A673 (cell line): ENCODE measurements at regions not wholly inside any gene's neighbourhood (a gene's known extent, or its start where the extent isn't known, plus 50 kb on each side); places are given as distances from the start of the nearest gene placed in this dataset.

Experiments
- BruUV-seq: library from RNA; stranded (reverse); fragments of 400-500 nt; replicated peaks from 2 replicates; lab custom pipeline; 2021; lab: Mats Ljungman, UMichigan
- CTCF ChIA-PET: fragments of 300-600 bp; sonication (Branson Sonifier 250); formaldehyde crosslinking; loops from one replicate; lab custom pipeline; 2022; ENCODE audit warnings: antibody characterized with exemption; lab: Charles Lee
- POLR2A ChIA-PET: fragments of 300-600 bp; sonication (Branson Sonifier 250); formaldehyde crosslinking; loops from one replicate; lab custom pipeline; 2022; ENCODE audit warnings: antibody characterized with exemption; ENCODE audit not compliant: low non-redundant PET; lab: Charles Lee
- DNase-seq: peaks from one replicate; pipeline ENCODE4 v3.0.0-alpha.2; 2015; ENCODE audit warnings: low spot score
- H3K27ac ChIP-seq: fragments of 200-600 bp; sonication (generic); 2 replicates; pipeline ENCODE4 v1.5.1; 2016; ENCODE audit warnings: mixed run types, low read depth, mild to moderate bottlenecking, mixed read lengths, antibody characterized with exemption, low read length; ENCODE audit not compliant: poor library complexity, severe bottlenecking
- H3K27me3 ChIP-seq: fragments of 200-600 bp; sonication (generic); replicated peaks from 2 replicates; pipeline ENCODE4 v1.6.1; 2017; ENCODE audit warnings: mixed run types, low read depth, mild to moderate bottlenecking, mixed read lengths, antibody characterized with exemption, low read length; ENCODE audit not compliant: insufficient read depth, poor library complexity
- H3K36me3 ChIP-seq: fragments of 200-600 bp; sonication (generic); 2 replicates; pipeline ENCODE4 v1.6.1; 2016; ENCODE audit warnings: mixed run types, mild to moderate bottlenecking, mixed read lengths, antibody characterized with exemption, low read length; ENCODE audit not compliant: insufficient read depth, poor library complexity, severe bottlenecking
- H3K4me1 ChIP-seq: fragments of 200-600 bp; sonication (generic); 2 replicates; pipeline ENCODE4 v1.6.1; 2017; ENCODE audit warnings: mixed run types, mild to moderate bottlenecking, mixed read lengths, antibody characterized with exemption, low read length; ENCODE audit not compliant: insufficient read depth, poor library complexity, severe bottlenecking
- H3K4me3 ChIP-seq: fragments of 200-600 bp; sonication (generic); 2 replicates; pipeline ENCODE4 v1.5.1; 2016; ENCODE audit warnings: low read depth, mixed run types, mild to moderate bottlenecking, mixed read lengths, low read length; ENCODE audit not compliant: poor library complexity, severe bottlenecking
- H3K9me3 ChIP-seq: fragments of 200-600 bp; sonication (generic); 2 replicates; pipeline ENCODE4 v1.6.1; 2016; ENCODE audit warnings: mixed run types, low read depth, mild to moderate bottlenecking, mixed read lengths, antibody characterized with exemption, low read length; ENCODE audit not compliant: poor library complexity, severe bottlenecking
- CTCF ChIP-seq: fragments of 300-800, 200-600 bp; sonication (generic); conservative IDR thresholded peaks from 2 replicates; pipeline ENCODE4 v1.5.1; 2017; ENCODE audit warnings: low read depth, mild to moderate bottlenecking, antibody characterized with exemption, low read length, moderate library complexity, mixed read lengths
- EZH2 ChIP-seq: fragments of 200-600 bp; sonication (generic); IDR thresholded peaks from 2 replicates; pipeline ENCODE4 v1.6.1; 2017; ENCODE audit warnings: borderline replicate concordance, low read depth, mild to moderate bottlenecking, mixed read lengths, antibody characterized with exemption, low read length; ENCODE audit not compliant: poor library complexity, severe bottlenecking
- intact Hi-C: fragments of 100-400 bp; cut with micrococcal nuclease; formaldehyde crosslinking; loops from one replicate; pipeline ENCODE4 v1.10.0; 2022; ENCODE audit not compliant: unreplicated experiment

DNA sequence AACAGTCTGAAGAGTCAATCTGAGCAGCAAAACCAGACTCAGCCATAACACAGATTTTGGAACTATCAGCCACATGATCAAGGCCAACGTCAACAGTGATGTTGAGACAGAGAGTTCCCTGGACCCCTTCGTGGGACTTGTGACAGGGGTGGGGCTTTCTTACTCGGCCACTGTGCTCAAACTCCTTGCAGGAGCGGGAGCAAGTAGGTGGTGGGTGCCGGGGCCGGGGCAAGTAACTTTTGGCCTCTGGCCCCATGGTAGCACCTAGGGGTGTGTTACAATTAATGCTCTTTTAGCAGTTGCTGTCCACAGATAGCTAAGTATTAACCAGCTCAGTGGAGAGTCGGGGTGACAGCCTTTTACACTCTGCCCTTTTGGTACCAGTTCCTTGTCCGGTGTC is 384.4 kb downstream of the NUAK1 start:
- Histone ChIP-seq H3K36me3 (no peaks in the 10 kb centered on the region), H3K27ac (no peak overlapping the region), H3K27me3 (no peaks in the 10 kb centered on the region), H3K4me1 (no peaks in the 10 kb centered on the region), H3K9me3 (no peaks in the 10 kb centered on the region), H3K4me3 (no peak overlapping the region)
- TF ChIP-seq CTCF: no peak
- no peak for TF ChIP-seq EZH2
- ChIA-PET POLR2A (no interaction called here), CTCF (no interaction called here)
- no TSS peak for BruUV-seq
- DNase-seq: no peak
- intact Hi-C loops: no loop called here

GRCh38 chr12:105756961-105757360 is 381.8 kb downstream of the NUAK1 start:
- Histone ChIP-seq H3K9me3 (no peaks in the 10 kb centered on the region), H3K4me1 (no peaks in the 10 kb centered on the region), H3K27me3 (no peaks in the 10 kb centered on the region), H3K4me3 (no peak overlapping the region), H3K27ac (no peak overlapping the region), H3K36me3 (no peaks in the 10 kb centered on the region)
- BruUV-seq: no TSS peak
- ChIA-PET CTCF (no interaction called here), POLR2A (no interaction called here)
- intact Hi-C loops: no loop called here
- DNase-seq: no peak
- TF ChIP-seq CTCF (no peak), EZH2 (no peak)

DNA sequence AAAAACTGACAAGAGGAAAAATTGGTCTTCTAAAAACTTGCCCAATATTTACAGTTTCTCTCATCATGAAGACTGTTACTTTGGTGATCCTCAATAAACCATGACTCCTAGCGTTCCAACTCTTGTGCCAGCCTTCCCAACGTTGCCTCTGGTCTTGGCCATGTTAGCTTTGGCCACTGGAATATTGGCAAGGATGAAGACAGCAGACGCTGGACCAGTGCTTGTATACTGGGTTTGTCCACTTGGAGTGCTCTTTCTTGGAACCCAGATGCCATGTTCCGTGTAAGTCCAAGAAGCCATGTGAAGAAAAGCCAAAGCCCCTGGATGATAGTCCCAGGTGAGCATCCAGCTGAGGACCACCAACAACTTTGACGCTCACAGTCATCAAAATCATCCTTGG is 379.6 kb downstream of the NUAK1 start:
- intact Hi-C loops: no loop called here
- CTCF ChIA-PET: no interaction called here

More for the DNA sequence above, 379.6 kb downstream of the NUAK1 start:
- TF ChIP-seq EZH2 (no peak), CTCF (no peak)
- Histone ChIP-seq H3K36me3 (no peaks in the 10 kb centered on the region), H3K4me1 (no peaks in the 10 kb centered on the region), H3K9me3 (no peaks in the 10 kb centered on the region), H3K27ac (no peak overlapping the region), H3K4me3 (no peak overlapping the region), H3K27me3 (no peaks in the 10 kb centered on the region)
- no TSS peak for BruUV-seq
- POLR2A ChIA-PET: interaction anchor here (0.6 kb wide), 1 partner anchor 430 kb away, joined by 3 read pairs; no protein-coding TSS in a partner anchor
- no peak for DNase-seq
